ENCODE measurements at regions not wholly inside any gene's neighbourhood (a gene's known extent, or its start where the extent isn't known, plus 50 kb on each side); places are given as distances from the start of the nearest gene placed in this dataset.

- Histone ChIP-seq H3K4me1 (ENCODE audit: control insufficient read depth, insufficient read depth, low read length) (peaks cover 5% of the 10 kb centered on the region), H2BK120ac (ENCODE audit: low read depth, low read length) (no peak overlapping the region), H3K18ac (ENCODE audit: low read depth, low read length) (no peak overlapping the region), H2BK15ac (ENCODE audit: low read depth, low read length) (no peak overlapping the region), H4K5ac (ENCODE audit: low read depth, low read length) (no peak overlapping the region; the same call in 1 of the 2 replicates), H2AFZ (replicated peaks; ENCODE audit: low read length, poor library complexity) (no peak overlapping the region), H3K4me3 (ENCODE audit: insufficient read depth, low read depth, low read length) (no peak overlapping the region), H4K8ac (ENCODE audit: low read depth in 2 of 2, low read length in 2 of 2) (no peak overlapping the region), H3K9ac (ENCODE audit: low read depth, low read length) (no peak overlapping the region), H2AK9ac (replicated peaks; ENCODE audit: low read depth, low read length, poor library complexity) (no peak overlapping the region), H3K4ac (ENCODE audit: low read depth, low read length) (no peak overlapping the region), H3K56ac (ENCODE audit: extremely low read depth, insufficient read depth, low read length) (no peak overlapping the region), H3K14ac (replicated peaks; ENCODE audit: low read depth, low read length) (no peak overlapping the region), H2AK5ac (ENCODE audit: low read depth, low read length) (no peak overlapping the region), H3K9me1 (ENCODE audit: insufficient read depth, low read length) (no peaks in the 10 kb centered on the region), H3K23ac (ENCODE audit: low read depth, low read length) (no peak overlapping the region), H3K27me3 (ENCODE audit: control insufficient read depth, insufficient read depth, low read length) (no peaks in the 10 kb centered on the region), H3K36me3 (ENCODE audit: control insufficient read depth, insufficient read depth, low read length) (no peaks in the 10 kb centered on the region), H2BK20ac (ENCODE audit: low read depth, low read length) (no peak overlapping the region), H4K20me1 (ENCODE audit: insufficient read depth, low read length) (no peaks in the 10 kb centered on the region), H3K9me3 (ENCODE audit: control insufficient read depth, insufficient read depth, low read length) (peaks cover 8% of the 10 kb centered on the region; the same call in 1 of the 2 replicates), H3K4me2 (ENCODE audit: low read depth, low read length) (no peak overlapping the region), H3K79me1 (ENCODE audit: low read depth in 1 of 2, low read length in 2 of 2) (no peaks in the 10 kb centered on the region), H2BK5ac (ENCODE audit: low read depth, low read length, poor library complexity, severe bottlenecking) (no peak overlapping the region), H4K91ac (ENCODE audit: insufficient read depth, low read depth, low read length) (no peak overlapping the region), H3K27ac (ENCODE audit: insufficient read depth, low read length) (no peak overlapping the region)
- CTCF ChIA-PET = interaction anchor here (0.7 kb wide), 1 partner anchor 9 kb away, joined by 3 read pairs; no protein-coding TSS in a partner anchor
- no TSS peak for BruUV-seq (replicated peaks)
- WGBS, 2 experiments (ENCODE audit: extremely low coverage in 2 of 2, insufficient read length in 1 of 2) = no CpG with 5 or more reads among the region's 4 CpGs
- POLR2A ChIA-PET (ENCODE audit: unreplicated experiment) = no interaction called here
- intact Hi-C loops (cut with micrococcal nuclease) (no loop called here), in situ Hi-C loops (cut with MboI; ENCODE audit: low sequenced_read_pairs) (no loop called here), dilution Hi-C loops (cut with HindIII; ENCODE audit: low sequenced_read_pairs, unreplicated experiment) (no loop called here)
- ATAC-seq (ENCODE audit: low read depth) (no peak), DNase-seq (peak; percentile 37)
- TF ChIP-seq FOS (IDR thresholded peaks at IDR 0.05; ENCODE audit: low read depth, low read length) (no peak), RFX5 (IDR thresholded peaks at IDR 0.05; ENCODE audit: low read depth, low read length) (no peak), NFE2L2 (IDR thresholded peaks at IDR 0.05; ENCODE audit: low read depth, low read length) (no peak), MAZ (IDR thresholded peaks at IDR 0.05; ENCODE audit: borderline replicate concordance, low read depth, low read length) (no peak), CHD1 (IDR thresholded peaks at IDR 0.05; ENCODE audit: low read depth, low read length) (no peak), BHLHE40 (IDR thresholded peaks at IDR 0.05; ENCODE audit: low read depth, low read length) (no peak)
These were observed 256.4 kb upstream of the TCF4 start for GRCh38 chr18:55844382-55844781.

Data from IMR-90 (cell line).